Adrenal gland (tissue), 9 donors: ENCODE measurements at regions not wholly inside any gene's neighbourhood (a gene's known extent, or its start where the extent isn't known, plus 50 kb on each side); places are given as distances from the start of the nearest gene placed in this dataset.

Source experiments
- DNase-seq, 7 donors: peaks; one replicate each; pipeline ENCODE4 v3.0.0-alpha.2; 2019 to 2020
- H3K27ac ChIP-seq, 5 donors: fragments of 200-600 bp; sonication (generic) in 4 of 5; 1 replicate in 3 of 5; 2 replicates in 2 of 5; pipeline versions ENCODE4 v1.5.1 to v1.8.0; 2016 to 2020; ENCODE audit warnings: mild to moderate bottlenecking in 1 of 5
- H3K27me3 ChIP-seq: fragments of 200-600 bp; 2 replicates; pipeline ENCODE4 v1.8.0; 2021
- H3K36me3 ChIP-seq, 2 donors: fragments of 200-600 bp; replicated peaks in 1 of 2; 1 replicate in 1 of 2; 2 replicates in 1 of 2; pipeline versions ENCODE4 v1.5.1 to v1.8.0; 2018 to 2022
- H3K4me1 ChIP-seq, 2 donors: fragments of 200-600 bp; replicated peaks in 1 of 2; 1 replicate in 1 of 2; 2 replicates in 1 of 2; pipeline versions ENCODE4 v1.5.1 to v1.8.0; 2018 to 2021
- H3K4me3 ChIP-seq, 4 donors: fragments of 200-600 bp; sonication (generic) in 3 of 4; one replicate each; pipeline ENCODE4 v1.5.1; 2016 to 2018
- H3K9me3 ChIP-seq, 3 donors: fragments of 200-600 bp; sonication (generic) in 1 of 3; replicated peaks in 1 of 3; 1 replicate in 2 of 3; 2 replicates in 1 of 3; pipeline versions ENCODE4 v1.5.1 to v1.8.0; 2016 to 2021
- CTCF ChIP-seq, 6 experiments: fragments of 450-650 bp in 4 of 6; fragments of 200-600 bp in 2 of 6; sonication (generic) in 1 of 6; IDR thresholded peaks; 1 replicate in 5 of 6; 2 replicates in 1 of 6; pipeline versions ENCODE4 v1.5.1 to v1.8.0; 2016 to 2021; ENCODE audit warnings: antibody characterized with exemption in 6 of 6, mild to moderate bottlenecking in 2 of 6, moderate library complexity in 1 of 6
- POLR2A ChIP-seq, 2 donors: fragments of 450-650 bp; IDR thresholded peaks; one replicate each; pipeline ENCODE4 v1.6.1; 2017; ENCODE audit warnings: antibody characterized with exemption in 2 of 2, mild to moderate bottlenecking in 2 of 2, moderate library complexity in 1 of 2
- WGBS, 4 donors: extraction: QIAGEN DNeasy Blood & Tissue Kit in 2 of 4; methylation state at CpG; one replicate each; pipeline versions ENCODE4 v1.1.5 to v1.1.7; 2013 to 2017; 5-methylcytosine and 5-hydroxymethylcytosine counted together
- intact Hi-C, 2 donors: fragments of 100-400 bp; cut with DNase I; formaldehyde crosslinking; loops; one replicate each; pipeline versions ENCODE4 v1.14.1 to v1.15.0; 2022 to 2023
- donor health status: healthy with polysubstance abuse.
- donor health status: Bipolar disorder and iron deficiency.
- donor health status: DM: yes; HTN: yes; CAD: no.
- donor health status: DM: no; HTN: no; CAD: no.
- donor health status: DM: no; HTN: no; CAD: no.

DNA sequence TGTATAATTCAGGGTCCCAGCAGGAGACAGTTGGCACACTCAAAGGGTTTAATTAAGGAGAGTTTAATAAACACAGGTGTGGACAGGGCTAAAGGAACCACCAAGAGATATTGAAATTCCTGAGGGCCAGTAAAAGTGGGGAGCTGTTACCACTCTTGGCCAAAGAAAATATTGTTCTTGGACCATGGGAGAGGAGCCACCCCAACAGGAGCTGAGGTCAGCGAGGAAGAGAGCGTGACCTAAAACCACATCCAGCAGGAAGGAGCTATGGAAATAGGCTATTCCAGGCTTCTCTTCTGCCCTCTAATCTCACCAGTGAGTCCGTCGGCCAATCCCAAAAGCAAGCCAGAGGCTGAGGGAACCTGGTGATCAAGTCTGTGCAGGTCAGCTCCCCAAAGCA lies 390.8 kb downstream of the MED13L start:
- intact Hi-C loops, result no loop called here
- no peaks in the 10 kb centered on the region for H3K4me1 ChIP-seq
- no peaks in the 10 kb centered on the region for H3K9me3 ChIP-seq
- no peak for DNase-seq
- no peaks in the 10 kb centered on the region for H3K27me3 ChIP-seq
- 59 to 88% (median 77%) methylated on average over 4 of the region's 4 CpGs for WGBS, 4 donors
- H3K27ac ChIP-seq, result no peak overlapping the region
- TF ChIP-seq POLR2A (IDR thresholded peaks at IDR 0.05) (no peak), CTCF (IDR thresholded peaks at IDR 0.05) (no peak)
- H3K4me3 ChIP-seq, result no peak overlapping the region
- no peaks in the 10 kb centered on the region for H3K36me3 ChIP-seq

DNA sequence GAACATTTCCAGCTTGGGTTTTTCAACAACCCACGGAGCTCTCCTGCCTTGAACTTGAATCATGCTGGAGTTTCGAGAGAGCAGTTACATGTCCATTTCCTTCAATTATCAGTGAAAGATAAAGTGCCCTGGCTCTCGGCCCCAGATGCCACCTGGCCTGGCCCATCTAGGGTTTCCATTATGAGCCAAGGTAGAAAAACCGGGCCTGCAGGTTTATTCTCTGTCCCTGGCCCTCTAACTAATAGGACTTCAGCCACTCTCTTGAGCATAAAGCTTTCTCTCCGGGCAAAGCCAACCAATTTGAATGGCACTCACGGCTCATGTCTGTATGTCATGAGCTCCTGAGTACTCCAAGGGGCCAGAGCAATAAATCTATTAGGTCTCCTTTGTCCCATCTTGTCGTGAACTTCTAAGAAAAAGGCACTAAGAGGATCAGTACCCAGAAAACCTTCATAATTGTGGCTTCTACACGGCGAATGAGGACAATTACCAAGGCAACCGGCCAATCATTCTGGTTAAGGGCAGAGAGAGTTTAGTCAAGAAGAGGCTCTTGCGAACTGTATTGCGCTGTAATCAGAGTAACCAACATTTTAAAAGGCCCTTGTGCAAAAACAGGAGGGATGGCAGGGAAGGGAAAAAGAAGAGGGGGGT lies 392.3 kb downstream of the MED13L start:
- H3K27me3 ChIP-seq, result no peaks in the 10 kb centered on the region
- no peak for DNase-seq
- intact Hi-C loops, result no loop called here
- 78 to 85% (median 81%) methylated on average over 12 of the region's 12 CpGs for WGBS, 4 donors
- H3K9me3 ChIP-seq, result no peaks in the 10 kb centered on the region
- no peaks in the 10 kb centered on the region for H3K4me1 ChIP-seq
- TF ChIP-seq POLR2A (IDR thresholded peaks at IDR 0.05), result no peak
- TF ChIP-seq CTCF (IDR thresholded peaks at IDR 0.05), result no peak
- H3K27ac ChIP-seq, result no peak overlapping the region
- H3K36me3 ChIP-seq, result no peaks in the 10 kb centered on the region
- H3K4me3 ChIP-seq, result no peak overlapping the region

DNA sequence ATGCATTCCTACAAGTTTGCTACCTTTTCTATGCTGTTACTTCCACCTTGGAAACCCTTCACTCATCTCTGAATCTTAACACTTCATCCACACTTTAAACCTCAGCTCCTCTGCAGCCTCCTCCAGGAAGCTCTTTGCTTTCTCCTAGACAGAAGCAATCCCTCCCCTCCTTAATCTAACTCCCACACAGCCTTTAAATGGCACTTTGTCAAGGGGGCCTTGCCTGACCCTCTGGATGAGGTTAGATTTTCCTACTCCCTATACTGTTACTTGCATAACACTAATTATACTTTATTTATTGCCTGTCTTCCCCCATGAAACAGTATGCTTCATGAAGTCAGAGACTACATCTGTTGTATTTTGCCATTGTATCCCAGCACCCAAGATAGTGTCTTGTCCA lies 394.6 kb downstream of the MED13L start:
- no peaks in the 10 kb centered on the region for H3K27me3 ChIP-seq
- H3K4me1 ChIP-seq, result no peaks in the 10 kb centered on the region
- H3K27ac ChIP-seq, result no peak overlapping the region
- intact Hi-C loops, result no loop called here
- no peak overlapping the region for H3K4me3 ChIP-seq
- TF ChIP-seq POLR2A (IDR thresholded peaks at IDR 0.05) (no peak), CTCF (IDR thresholded peaks at IDR 0.05) (no peak)
- no peak for DNase-seq
- no peaks in the 10 kb centered on the region for H3K9me3 ChIP-seq
- H3K36me3 ChIP-seq, result no peaks in the 10 kb centered on the region

GRCh38 chr12:115880238-115880637 lies 397.3 kb downstream of the MED13L start:
- Histone ChIP-seq H3K4me1 (no peaks in the 10 kb centered on the region), H3K36me3 (no peaks in the 10 kb centered on the region), H3K27ac (no peak overlapping the region), H3K9me3 (no peaks in the 10 kb centered on the region), H3K4me3 (no peak overlapping the region), H3K27me3 (no peaks in the 10 kb centered on the region)
- intact Hi-C loops, result no loop called here
- TF ChIP-seq CTCF (IDR thresholded peaks at IDR 0.05), result no peak
- TF ChIP-seq POLR2A (IDR thresholded peaks at IDR 0.05), result no peak
- 81 to 88% (median 86%) methylated on average over 3 of the region's 3 CpGs for WGBS, 4 donors
- no peak for DNase-seq
